ENCODE measurements at regions not wholly inside any gene's neighbourhood (a gene's known extent, or its start where the extent isn't known, plus 50 kb on each side); places are given as distances from the start of the nearest gene placed in this dataset.

- TF ChIP-seq CTCF (IDR thresholded peaks at IDR 0.05 in 8 of 11, conservative IDR thresholded peaks at IDR 0.05 in 3 of 11): no peak
- no peak for TF ChIP-seq POLR2A (IDR thresholded peaks at IDR 0.05)
- no peak for TF ChIP-seq POLR2AphosphoS5 (IDR thresholded peaks at IDR 0.05)
Measured at GRCh38 chr5:68958428-68958827, 135.4 kb upstream of the SLC30A5 start.
